GM23338 (cell line): ENCODE measurements at regions not wholly inside any gene's neighbourhood (a gene's known extent, or its start where the extent isn't known, plus 50 kb on each side); places are given as distances from the start of the nearest gene placed in this dataset.

Source experiments
- CTCF ChIP-seq, 2 experiments: fragments of 200-600 bp in 1 of 2; sonication (generic) in 1 of 2; conservative IDR thresholded peaks; 2 replicates each; pipeline versions ENCODE4 v1.5.1 to v1.6.1; 2016 to 2017; ENCODE audit warnings: antibody characterized with exemption in 2 of 2, low read depth in 2 of 2, mild to moderate bottlenecking in 2 of 2, moderate library complexity in 1 of 2
- EZH2 ChIP-seq: fragments of 200-600 bp; sonication (generic); IDR thresholded peaks from one replicate; pipeline ENCODE4 v1.8.0; 2017; ENCODE audit warnings: antibody characterized with exemption, mild to moderate bottlenecking, low read depth; ENCODE audit not compliant: unreplicated experiment
- EZH2phosphoT487 ChIP-seq: fragments of 200-600 bp; sonication (generic); IDR thresholded peaks from one replicate; pipeline ENCODE4 v1.8.1; 2018; ENCODE audit warnings: antibody characterized with exemption; ENCODE audit not compliant: unreplicated experiment
- JUNB ChIP-seq: IDR thresholded peaks from one replicate; pipeline ENCODE4 v1.6.1; 2016; ENCODE audit warnings: antibody characterized with exemption; ENCODE audit not compliant: unreplicated experiment
- POLR2AphosphoS5 ChIP-seq: IDR thresholded peaks from 2 replicates; pipeline ENCODE4 v1.6.1; 2016; ENCODE audit warnings: antibody characterized with exemption, low read depth
- REST ChIP-seq: IDR thresholded peaks from one replicate; pipeline ENCODE4 v1.6.1; 2018; ENCODE audit warnings: antibody characterized with exemption; ENCODE audit not compliant: unreplicated experiment
- TF ChIP-seq, protein P1 (sequence below): IDR thresholded peaks from 2 replicates; pipeline ENCODE4 v1.6.1; 2016; ENCODE audit warnings: antibody characterized with exemption

- TF ChIP-seq CTCF (conservative IDR thresholded peaks at IDR 0.05; ENCODE audit: low read depth in 2 of 2): no peak
- no peak for TF ChIP-seq EZH2
- no peak for TF ChIP-seq EZH2phosphoT487
- TF ChIP-seq, protein P1, sequence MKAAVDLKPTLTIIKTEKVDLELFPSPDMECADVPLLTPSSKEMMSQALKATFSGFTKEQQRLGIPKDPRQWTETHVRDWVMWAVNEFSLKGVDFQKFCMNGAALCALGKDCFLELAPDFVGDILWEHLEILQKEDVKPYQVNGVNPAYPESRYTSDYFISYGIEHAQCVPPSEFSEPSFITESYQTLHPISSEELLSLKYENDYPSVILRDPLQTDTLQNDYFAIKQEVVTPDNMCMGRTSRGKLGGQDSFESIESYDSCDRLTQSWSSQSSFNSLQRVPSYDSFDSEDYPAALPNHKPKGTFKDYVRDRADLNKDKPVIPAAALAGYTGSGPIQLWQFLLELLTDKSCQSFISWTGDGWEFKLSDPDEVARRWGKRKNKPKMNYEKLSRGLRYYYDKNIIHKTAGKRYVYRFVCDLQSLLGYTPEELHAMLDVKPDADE: no peak
- no peak for TF ChIP-seq POLR2AphosphoS5
- no peak for TF ChIP-seq REST
- TF ChIP-seq JUNB: no peak
Measured at GRCh38 chr6:154592199-154592860, 81.8 kb upstream of the CNKSR3 start.
